DND-41 (cell line): ENCODE measurements at regions not wholly inside any gene's neighbourhood (a gene's known extent, or its start where the extent isn't known, plus 50 kb on each side); places are given as distances from the start of the nearest gene placed in this dataset.

Experiments
- ATAC-seq: fragments of 200-7000 bp; cut with Tn5 transposase; 3 replicates; pipeline ENCODE4 v1.9.1; 2021; ENCODE audit warnings: low read depth; ENCODE audit not compliant: insufficient read depth
- DNase-seq: peaks from one replicate; pipeline ENCODE4 v3.0.0-alpha.2; 2020
- H2AFZ ChIP-seq: 2 replicates; pipeline ENCODE4 v1.6.0; 2012; ENCODE audit warnings: low read depth, low read length
- H3K27ac ChIP-seq: 2 replicates; pipeline ENCODE4 v1.5.1; 2012; ENCODE audit warnings: low read length, inconsistent platforms
- H3K27me3 ChIP-seq: fragments of 200-600 bp; sonication (generic); 2 replicates; pipeline ENCODE4 v1.6.0; 2012; ENCODE audit warnings: low read length, mild to moderate bottlenecking, inconsistent platforms; ENCODE audit not compliant: insufficient read depth, poor library complexity
- H3K36me3 ChIP-seq: 2 replicates; pipeline ENCODE4 v1.5.1; 2012; ENCODE audit warnings: low read length, inconsistent platforms; ENCODE audit not compliant: insufficient read depth
- H3K4me1 ChIP-seq: 2 replicates; pipeline ENCODE4 v1.5.1; 2012; ENCODE audit warnings: mild to moderate bottlenecking, low read length; ENCODE audit not compliant: insufficient read depth
- H3K4me2 ChIP-seq: 2 replicates; pipeline ENCODE4 v1.6.0; 2012; ENCODE audit warnings: mild to moderate bottlenecking, moderate library complexity, low read length, inconsistent platforms; ENCODE audit not compliant: insufficient read depth
- H3K4me3 ChIP-seq, 2 experiments: fragments of 200-600 bp in 1 of 2; shearing (Covaris generic) in 1 of 2; 2 replicates each; pipeline ENCODE4 v1.5.1; 2012 to 2016; ENCODE audit warnings: inconsistent platforms in 2 of 2, low read length in 2 of 2, mild to moderate bottlenecking in 2 of 2, low read depth in 1 of 2, moderate library complexity in 1 of 2
- H3K79me2 ChIP-seq: 2 replicates; pipeline ENCODE4 v1.6.0; 2012; ENCODE audit warnings: low read length, inconsistent platforms; ENCODE audit not compliant: insufficient read depth
- H3K9ac ChIP-seq: 2 replicates; pipeline ENCODE4 v1.6.0; 2012; ENCODE audit warnings: low read depth, mild to moderate bottlenecking, inconsistent platforms, low read length, moderate library complexity
- H3K9me3 ChIP-seq: 2 replicates; pipeline ENCODE4 v1.5.1; 2012; ENCODE audit warnings: low read length, moderate library complexity, mild to moderate bottlenecking, inconsistent platforms; ENCODE audit not compliant: insufficient read depth, severe bottlenecking
- H4K20me1 ChIP-seq: 2 replicates; pipeline ENCODE4 v1.6.0; 2012; ENCODE audit warnings: low read length; ENCODE audit not compliant: insufficient read depth
- EZH2 ChIP-seq: IDR thresholded peaks from 3 replicates; pipeline ENCODE4 v1.6.1; 2012; ENCODE audit warnings: borderline replicate concordance, low read depth, mild to moderate bottlenecking, moderate library complexity, low read length, inconsistent platforms; ENCODE audit not compliant: severe bottlenecking
- TF ChIP-seq, protein P1 (sequence below): IDR thresholded peaks from 2 replicates; pipeline ENCODE4 v1.5.1; 2012; ENCODE audit warnings: borderline replicate concordance, low read length, moderate library complexity, mild to moderate bottlenecking; ENCODE audit not compliant: poor library complexity, severe bottlenecking; ENCODE audit errors: extremely low read depth

DNA sequence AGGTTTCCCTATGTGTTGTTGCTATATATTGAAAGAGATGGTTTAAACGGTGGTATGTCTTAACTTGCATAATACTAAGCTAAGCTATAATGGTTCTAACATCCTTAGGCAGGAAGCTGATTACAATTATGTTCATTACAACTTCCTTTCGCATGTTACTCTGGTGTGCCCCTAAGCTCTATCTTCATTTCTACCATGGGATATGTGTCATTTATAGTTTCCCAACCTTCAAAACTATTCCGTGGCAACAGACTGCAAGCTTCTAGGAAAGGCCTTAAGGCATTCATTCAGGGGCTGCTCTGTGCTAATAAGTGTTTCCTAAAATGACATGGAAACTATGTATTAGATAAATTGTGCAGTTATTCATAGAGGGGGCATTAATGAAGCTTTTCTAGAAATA, 294.6 kb downstream of the GXYLT1 start:
- TF ChIP-seq, protein P1, sequence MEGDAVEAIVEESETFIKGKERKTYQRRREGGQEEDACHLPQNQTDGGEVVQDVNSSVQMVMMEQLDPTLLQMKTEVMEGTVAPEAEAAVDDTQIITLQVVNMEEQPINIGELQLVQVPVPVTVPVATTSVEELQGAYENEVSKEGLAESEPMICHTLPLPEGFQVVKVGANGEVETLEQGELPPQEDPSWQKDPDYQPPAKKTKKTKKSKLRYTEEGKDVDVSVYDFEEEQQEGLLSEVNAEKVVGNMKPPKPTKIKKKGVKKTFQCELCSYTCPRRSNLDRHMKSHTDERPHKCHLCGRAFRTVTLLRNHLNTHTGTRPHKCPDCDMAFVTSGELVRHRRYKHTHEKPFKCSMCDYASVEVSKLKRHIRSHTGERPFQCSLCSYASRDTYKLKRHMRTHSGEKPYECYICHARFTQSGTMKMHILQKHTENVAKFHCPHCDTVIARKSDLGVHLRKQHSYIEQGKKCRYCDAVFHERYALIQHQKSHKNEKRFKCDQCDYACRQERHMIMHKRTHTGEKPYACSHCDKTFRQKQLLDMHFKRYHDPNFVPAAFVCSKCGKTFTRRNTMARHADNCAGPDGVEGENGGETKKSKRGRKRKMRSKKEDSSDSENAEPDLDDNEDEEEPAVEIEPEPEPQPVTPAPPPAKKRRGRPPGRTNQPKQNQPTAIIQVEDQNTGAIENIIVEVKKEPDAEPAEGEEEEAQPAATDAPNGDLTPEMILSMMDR, result no peak
- TF ChIP-seq EZH2, result no peak
- ATAC-seq (no peak), DNase-seq (no peak)
- no peaks in the 10 kb centered on the region for H3K36me3 ChIP-seq
- H3K4me2 ChIP-seq, result no peak overlapping the region
- no peaks in the 10 kb centered on the region for H3K4me1 ChIP-seq
- H2AFZ ChIP-seq, result no peak overlapping the region
- no peak overlapping the region for H3K4me3 ChIP-seq
- no peak overlapping the region for H3K9ac ChIP-seq
- no peaks in the 10 kb centered on the region for H3K79me2 ChIP-seq
- no peaks in the 10 kb centered on the region for H4K20me1 ChIP-seq
- no peaks in the 10 kb centered on the region for H3K27me3 ChIP-seq
- H3K9me3 ChIP-seq, result no peaks in the 10 kb centered on the region
- H3K27ac ChIP-seq, result no peak overlapping the region

DNA sequence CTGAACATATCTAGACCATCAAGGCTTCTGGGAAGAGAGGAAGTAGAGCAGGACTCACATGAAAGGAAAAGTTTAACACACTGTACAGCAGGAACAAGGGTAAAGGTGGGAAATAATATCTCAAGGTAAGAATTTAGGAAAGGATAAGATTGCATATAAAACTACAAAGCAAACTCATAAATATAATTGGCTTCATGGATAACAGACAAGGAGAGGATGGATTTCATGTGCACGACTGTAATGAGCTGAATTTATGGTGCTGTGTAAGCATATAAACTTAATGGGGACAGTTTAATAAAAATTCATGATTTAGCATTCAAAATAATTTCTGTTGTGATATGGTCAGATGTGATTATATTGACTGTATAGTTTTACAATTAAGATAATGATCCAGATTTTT, 298.0 kb downstream of the GXYLT1 start:
- Histone ChIP-seq H4K20me1 (no peaks in the 10 kb centered on the region), H3K4me1 (no peaks in the 10 kb centered on the region), H3K36me3 (no peaks in the 10 kb centered on the region), H3K27me3 (no peaks in the 10 kb centered on the region), H3K9ac (no peak overlapping the region), H3K27ac (no peak overlapping the region), H3K9me3 (no peaks in the 10 kb centered on the region), H2AFZ (no peak overlapping the region), H3K79me2 (no peaks in the 10 kb centered on the region), H3K4me3 (no peak overlapping the region), H3K4me2 (no peak overlapping the region)
- TF ChIP-seq, protein P1, result no peak
- TF ChIP-seq EZH2, result no peak
- DNase-seq, result no peak
- ATAC-seq, result no peak

DNA sequence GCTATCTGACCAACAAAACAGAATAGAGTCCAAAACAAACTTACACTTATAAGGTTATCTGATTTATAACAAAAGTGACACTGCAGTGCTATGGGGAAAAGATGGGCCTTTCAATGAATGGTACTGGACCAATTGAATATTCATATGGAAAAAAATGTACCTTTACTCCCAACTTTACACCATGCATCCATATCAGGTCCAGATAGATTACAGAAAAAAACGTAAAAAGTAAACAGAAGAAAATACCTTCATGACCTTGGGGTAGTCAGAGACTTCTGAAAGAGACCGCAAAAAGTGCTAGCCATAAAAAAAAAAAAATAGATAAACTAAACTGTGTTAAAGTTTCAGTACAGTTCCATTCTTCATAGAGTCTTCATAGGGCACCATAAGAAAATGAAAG, 308.3 kb downstream of the GXYLT1 start:
- no peaks in the 10 kb centered on the region for H3K4me1 ChIP-seq
- H3K4me2 ChIP-seq, result no peak overlapping the region
- H2AFZ ChIP-seq, result no peak overlapping the region
- ATAC-seq (no peak), DNase-seq (no peak)
- H3K9me3 ChIP-seq, result no peaks in the 10 kb centered on the region
- no peak overlapping the region for H3K27ac ChIP-seq
- H3K4me3 ChIP-seq, result no peak overlapping the region
- no peaks in the 10 kb centered on the region for H3K27me3 ChIP-seq
- H3K9ac ChIP-seq, result no peak overlapping the region
- TF ChIP-seq, protein P1, result no peak
- no peak for TF ChIP-seq EZH2
- H3K36me3 ChIP-seq, result no peaks in the 10 kb centered on the region
- H3K79me2 ChIP-seq, result no peaks in the 10 kb centered on the region
- no peaks in the 10 kb centered on the region for H4K20me1 ChIP-seq

DNA sequence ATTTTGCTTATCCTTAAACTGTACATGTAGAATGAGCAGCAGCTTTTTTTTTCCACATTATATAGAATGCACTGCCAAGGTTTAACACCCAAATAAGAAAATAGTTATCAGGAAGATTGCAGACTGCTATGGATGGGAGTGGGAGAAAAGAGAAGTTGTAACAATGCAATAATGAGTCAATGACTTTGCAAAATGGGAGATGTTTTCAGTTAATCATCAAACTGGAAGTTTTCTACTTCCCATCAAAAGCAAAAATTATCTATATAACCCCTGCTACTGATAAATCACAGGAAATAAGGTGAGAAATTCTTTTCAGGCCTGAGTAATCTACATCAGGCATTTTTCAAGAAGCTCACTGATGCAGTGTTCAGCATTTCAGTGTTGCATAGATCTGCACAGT, 309.1 kb downstream of the GXYLT1 start:
- Histone ChIP-seq H3K4me1 (no peaks in the 10 kb centered on the region), H2AFZ (no peak overlapping the region), H3K4me3 (no peak overlapping the region), H3K79me2 (no peaks in the 10 kb centered on the region), H3K27me3 (no peaks in the 10 kb centered on the region), H4K20me1 (no peaks in the 10 kb centered on the region), H3K9me3 (no peaks in the 10 kb centered on the region), H3K36me3 (no peaks in the 10 kb centered on the region), H3K27ac (no peak overlapping the region), H3K9ac (no peak overlapping the region), H3K4me2 (no peak overlapping the region)
- TF ChIP-seq, protein P1, result no peak
- DNase-seq, result no peak
- no peak for ATAC-seq
